ENCODE measurements at regions not wholly inside any gene's neighbourhood (a gene's known extent, or its start where the extent isn't known, plus 50 kb on each side); places are given as distances from the start of the nearest gene placed in this dataset.

DNA sequence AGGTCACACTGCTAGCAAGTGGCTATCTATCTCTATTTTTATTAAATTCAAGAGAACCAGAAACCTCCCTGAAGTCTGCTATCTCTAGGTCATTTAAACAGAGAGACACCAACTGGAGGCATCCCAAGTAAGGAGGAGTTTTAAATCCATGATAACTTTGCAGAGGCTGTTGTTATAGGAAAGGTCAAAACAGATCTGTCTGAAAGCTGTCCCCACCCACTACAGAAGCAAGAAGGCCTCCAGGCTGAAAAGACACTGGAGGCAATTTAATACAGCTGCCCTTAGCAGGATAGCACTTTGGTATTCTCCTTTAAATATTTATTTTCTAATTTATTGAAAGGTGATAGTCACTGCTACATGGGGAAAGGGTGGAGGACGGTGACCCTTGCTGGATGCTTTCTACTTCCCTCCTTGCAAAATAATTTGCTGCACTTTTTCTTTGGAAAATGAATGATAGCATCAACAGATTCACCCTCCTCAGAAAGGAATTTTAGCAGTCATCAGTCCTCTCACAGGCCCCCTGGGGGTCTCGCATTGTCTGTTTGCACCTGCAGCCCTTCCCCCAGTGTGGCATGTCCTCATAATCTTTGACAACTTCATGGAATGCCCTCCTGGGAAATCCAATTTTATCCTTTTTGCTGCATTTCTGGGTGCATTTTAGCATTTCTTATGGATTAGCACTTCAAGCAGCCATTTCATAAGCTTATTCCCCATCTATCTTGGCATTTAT is 429.5 kb upstream of the TNP1 start:
- TF ChIP-seq MYC (IDR thresholded peaks at IDR 0.05; ENCODE audit: low read depth, low read length), result no peak
- TF ChIP-seq POLR2A (IDR thresholded peaks at IDR 0.05; ENCODE audit: extremely low read depth, insufficient read length), result no peak
- TF ChIP-seq MAX (IDR thresholded peaks at IDR 0.05; ENCODE audit: low read depth, low read length), result no peak
- TF ChIP-seq, protein P1, sequence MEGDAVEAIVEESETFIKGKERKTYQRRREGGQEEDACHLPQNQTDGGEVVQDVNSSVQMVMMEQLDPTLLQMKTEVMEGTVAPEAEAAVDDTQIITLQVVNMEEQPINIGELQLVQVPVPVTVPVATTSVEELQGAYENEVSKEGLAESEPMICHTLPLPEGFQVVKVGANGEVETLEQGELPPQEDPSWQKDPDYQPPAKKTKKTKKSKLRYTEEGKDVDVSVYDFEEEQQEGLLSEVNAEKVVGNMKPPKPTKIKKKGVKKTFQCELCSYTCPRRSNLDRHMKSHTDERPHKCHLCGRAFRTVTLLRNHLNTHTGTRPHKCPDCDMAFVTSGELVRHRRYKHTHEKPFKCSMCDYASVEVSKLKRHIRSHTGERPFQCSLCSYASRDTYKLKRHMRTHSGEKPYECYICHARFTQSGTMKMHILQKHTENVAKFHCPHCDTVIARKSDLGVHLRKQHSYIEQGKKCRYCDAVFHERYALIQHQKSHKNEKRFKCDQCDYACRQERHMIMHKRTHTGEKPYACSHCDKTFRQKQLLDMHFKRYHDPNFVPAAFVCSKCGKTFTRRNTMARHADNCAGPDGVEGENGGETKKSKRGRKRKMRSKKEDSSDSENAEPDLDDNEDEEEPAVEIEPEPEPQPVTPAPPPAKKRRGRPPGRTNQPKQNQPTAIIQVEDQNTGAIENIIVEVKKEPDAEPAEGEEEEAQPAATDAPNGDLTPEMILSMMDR (IDR thresholded peaks at IDR 0.05; ENCODE audit: low read depth, low read length), result no peak
- DNase-seq (ENCODE audit: low read depth), result no peak
- H3K4me3 ChIP-seq (ENCODE audit: low read depth, low read length), result no peak overlapping the region

DNA sequence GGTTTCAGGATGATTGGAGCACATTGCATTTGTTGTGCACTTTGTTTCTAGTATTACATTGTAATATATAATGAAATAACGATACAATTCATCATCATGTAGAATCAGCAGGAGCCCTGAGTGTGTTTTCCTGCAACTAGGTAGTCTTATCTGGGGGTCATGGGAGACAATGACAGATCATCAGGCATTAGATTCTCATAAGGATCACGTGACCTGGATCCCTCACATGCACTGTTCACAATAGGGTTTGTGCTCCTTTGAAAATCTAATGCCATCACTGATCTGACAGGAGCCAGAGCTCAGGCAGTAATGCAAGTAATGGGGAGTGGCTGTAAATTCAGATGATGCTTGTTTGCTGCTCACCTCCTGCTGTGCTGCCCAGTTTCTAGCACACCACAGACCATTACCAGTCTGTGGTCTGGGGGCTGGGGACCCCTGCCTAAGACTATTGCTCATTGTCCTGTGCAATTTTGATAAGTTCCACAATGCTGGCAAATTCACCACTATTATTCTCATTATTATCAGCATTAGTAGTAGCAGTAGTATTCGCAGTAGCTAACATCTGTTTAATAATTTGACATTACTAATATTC is 428.7 kb upstream of the TNP1 start:
- TF ChIP-seq MAX (IDR thresholded peaks at IDR 0.05; ENCODE audit: low read depth, low read length) (no peak), POLR2A (IDR thresholded peaks at IDR 0.05; ENCODE audit: extremely low read depth, insufficient read length) (no peak), MYC (IDR thresholded peaks at IDR 0.05; ENCODE audit: low read depth, low read length) (no peak)
- TF ChIP-seq, protein P1 (IDR thresholded peaks at IDR 0.05; ENCODE audit: low read depth, low read length), result no peak
- no peak for DNase-seq (ENCODE audit: low read depth)
- H3K4me3 ChIP-seq (ENCODE audit: low read depth, low read length), result no peak overlapping the region

GRCh38 chr2:217286833-217287232 is 427.0 kb upstream of the TNP1 start:
- no peak for DNase-seq (ENCODE audit: low read depth)
- H3K4me3 ChIP-seq (ENCODE audit: low read depth, low read length), result no peak overlapping the region
- no peak for TF ChIP-seq MAX (IDR thresholded peaks at IDR 0.05; ENCODE audit: low read depth, low read length)
- no peak for TF ChIP-seq MYC (IDR thresholded peaks at IDR 0.05; ENCODE audit: low read depth, low read length)
- TF ChIP-seq, protein P1 (IDR thresholded peaks at IDR 0.05; ENCODE audit: low read depth, low read length), result no peak
- TF ChIP-seq POLR2A (IDR thresholded peaks at IDR 0.05; ENCODE audit: extremely low read depth, insufficient read length), result no peak

DNA sequence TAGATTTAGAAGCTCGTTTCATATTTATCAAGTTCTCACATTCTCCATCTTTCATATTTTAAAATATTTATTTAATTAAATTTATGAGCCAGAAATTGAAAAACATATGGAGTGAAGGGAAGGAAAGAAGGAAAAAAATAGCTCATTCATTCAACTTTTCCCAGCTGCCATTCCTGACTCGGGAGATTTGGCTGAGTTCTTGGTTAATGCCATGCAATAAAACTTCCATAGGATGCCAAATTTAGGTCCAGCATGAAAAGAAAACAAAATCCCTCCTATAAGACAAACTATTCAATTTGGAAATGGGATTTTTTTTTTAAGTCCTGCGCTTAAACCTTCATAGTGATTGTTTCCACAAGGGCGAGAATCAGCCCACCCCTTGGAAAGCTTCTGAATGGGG is 426.1 kb upstream of the TNP1 start:
- no peak for TF ChIP-seq MYC (IDR thresholded peaks at IDR 0.05; ENCODE audit: low read depth, low read length)
- TF ChIP-seq POLR2A (IDR thresholded peaks at IDR 0.05; ENCODE audit: extremely low read depth, insufficient read length), result no peak
- TF ChIP-seq MAX (IDR thresholded peaks at IDR 0.05; ENCODE audit: low read depth, low read length), result no peak
- TF ChIP-seq, protein P1 (IDR thresholded peaks at IDR 0.05; ENCODE audit: low read depth, low read length), result no peak
- DNase-seq (ENCODE audit: low read depth), result no peak
- no peak overlapping the region for H3K4me3 ChIP-seq (ENCODE audit: low read depth, low read length)

- H3K4me3 ChIP-seq (ENCODE audit: low read depth, low read length), result no peak overlapping the region
- no peak for DNase-seq (ENCODE audit: low read depth)
- TF ChIP-seq, protein P1 (IDR thresholded peaks at IDR 0.05; ENCODE audit: low read depth, low read length), result no peak
- TF ChIP-seq MYC (IDR thresholded peaks at IDR 0.05; ENCODE audit: low read depth, low read length), result no peak
- TF ChIP-seq MAX (IDR thresholded peaks at IDR 0.05; ENCODE audit: low read depth, low read length), result no peak
- TF ChIP-seq POLR2A (IDR thresholded peaks at IDR 0.05; ENCODE audit: extremely low read depth, insufficient read length), result no peak
Measured at GRCh38 chr2:217283460-217283859, 423.6 kb upstream of the TNP1 start.

Data from NB4 (cell line).